ENCODE measurements at regions not wholly inside any gene's neighbourhood (a gene's known extent, or its start where the extent isn't known, plus 50 kb on each side); places are given as distances from the start of the nearest gene placed in this dataset.

DNA sequence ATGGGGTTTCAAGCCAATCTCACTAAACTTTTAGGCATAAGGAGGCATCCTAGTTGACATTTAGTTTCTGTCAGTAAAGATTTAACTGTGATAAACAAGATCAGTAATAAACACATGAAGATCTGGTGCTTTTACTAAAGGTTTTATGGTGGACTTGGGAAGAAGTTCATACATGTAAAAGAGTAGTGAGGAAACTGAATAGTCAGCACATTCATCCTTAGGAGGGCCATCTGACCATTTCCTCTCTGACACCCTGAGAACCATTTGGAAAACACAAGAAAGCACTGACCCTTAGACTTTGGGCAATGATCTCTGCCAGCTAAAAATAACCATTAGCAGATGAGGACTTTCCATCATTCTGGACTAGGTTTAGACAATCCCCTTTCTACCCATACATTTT, 1040.9 kb downstream of the AGBL1 start:
- no peak overlapping the region for H3K4me3 ChIP-seq (ENCODE audit: low read length)
- H3K27me3 ChIP-seq (ENCODE audit: insufficient read depth, low read length, poor library complexity), result no peaks in the 10 kb centered on the region
- H3K79me2 ChIP-seq (ENCODE audit: control insufficient read depth, insufficient read depth, low read length), result no peaks in the 10 kb centered on the region
- H4K5ac ChIP-seq (ENCODE audit: low read length), result no peak overlapping the region
- no peak overlapping the region for H2BK120ac ChIP-seq (ENCODE audit: low read depth, low read length)
- H2AK5ac ChIP-seq (ENCODE audit: low read length), result no peak overlapping the region
- no peak overlapping the region for H3K56ac ChIP-seq (ENCODE audit: low read length)
- no peak overlapping the region for H3K23ac ChIP-seq (ENCODE audit: low read length)
- no peak overlapping the region for H3K27ac ChIP-seq (ENCODE audit: low read depth, low read length)
- H3K4ac ChIP-seq (ENCODE audit: low read depth, low read length), result no peak overlapping the region
- no peaks in the 10 kb centered on the region for H3K79me1 ChIP-seq (ENCODE audit: low read length)
- H3K4me1 ChIP-seq (ENCODE audit: control insufficient read depth, low read depth, low read length), result no peaks in the 10 kb centered on the region
- no peak overlapping the region for H2BK5ac ChIP-seq (ENCODE audit: low read length)
- H3K18ac ChIP-seq (ENCODE audit: low read length), result no peak overlapping the region
- H4K8ac ChIP-seq (ENCODE audit: low read depth, low read length), result no peak overlapping the region
- H3K4me2 ChIP-seq (ENCODE audit: low read length), result no peak overlapping the region
- no peak overlapping the region for H2BK15ac ChIP-seq (replicated peaks; ENCODE audit: low read depth)
- no peaks in the 10 kb centered on the region for H3K36me3 ChIP-seq (ENCODE audit: control insufficient read depth, insufficient read depth, low read length)
- no peak for DNase-seq
- no peak overlapping the region for H3K9ac ChIP-seq (ENCODE audit: low read length)

- H3K4me2 ChIP-seq (ENCODE audit: low read length), result no peak overlapping the region
- H4K8ac ChIP-seq (ENCODE audit: low read depth, low read length), result no peak overlapping the region
- no peak overlapping the region for H3K4me3 ChIP-seq (ENCODE audit: low read length)
- no peaks in the 10 kb centered on the region for H3K27me3 ChIP-seq (ENCODE audit: insufficient read depth, low read length, poor library complexity)
- no peak overlapping the region for H2BK120ac ChIP-seq (ENCODE audit: low read depth, low read length)
- no peak overlapping the region for H2BK5ac ChIP-seq (ENCODE audit: low read length)
- WGBS (ENCODE audit: extremely low coverage, insufficient coverage, low lambda C conversion rate), result no CpG with 5 or more reads among the region's 4 CpGs
- no peak overlapping the region for H3K4ac ChIP-seq (ENCODE audit: low read depth, low read length)
- H2BK15ac ChIP-seq (replicated peaks; ENCODE audit: low read depth), result no peak overlapping the region
- no peaks in the 10 kb centered on the region for H3K36me3 ChIP-seq (ENCODE audit: control insufficient read depth, insufficient read depth, low read length)
- no peak overlapping the region for H3K18ac ChIP-seq (ENCODE audit: low read length)
- H3K27ac ChIP-seq (ENCODE audit: low read depth, low read length), result no peak overlapping the region
- H3K4me1 ChIP-seq (ENCODE audit: control insufficient read depth, low read depth, low read length), result no peaks in the 10 kb centered on the region
- H3K23ac ChIP-seq (ENCODE audit: low read length), result no peak overlapping the region
- H4K5ac ChIP-seq (ENCODE audit: low read length), result no peak overlapping the region
- H3K79me2 ChIP-seq (ENCODE audit: control insufficient read depth, insufficient read depth, low read length), result no peaks in the 10 kb centered on the region
- H2AK5ac ChIP-seq (ENCODE audit: low read length), result no peak overlapping the region
- H3K79me1 ChIP-seq (ENCODE audit: low read length), result no peaks in the 10 kb centered on the region
- no peak overlapping the region for H3K9ac ChIP-seq (ENCODE audit: low read length)
- no peak for DNase-seq
- no peak overlapping the region for H3K56ac ChIP-seq (ENCODE audit: low read length)
Observed at GRCh38 chr15:87118846-87119245, 1039.2 kb downstream of the AGBL1 start.

DNA sequence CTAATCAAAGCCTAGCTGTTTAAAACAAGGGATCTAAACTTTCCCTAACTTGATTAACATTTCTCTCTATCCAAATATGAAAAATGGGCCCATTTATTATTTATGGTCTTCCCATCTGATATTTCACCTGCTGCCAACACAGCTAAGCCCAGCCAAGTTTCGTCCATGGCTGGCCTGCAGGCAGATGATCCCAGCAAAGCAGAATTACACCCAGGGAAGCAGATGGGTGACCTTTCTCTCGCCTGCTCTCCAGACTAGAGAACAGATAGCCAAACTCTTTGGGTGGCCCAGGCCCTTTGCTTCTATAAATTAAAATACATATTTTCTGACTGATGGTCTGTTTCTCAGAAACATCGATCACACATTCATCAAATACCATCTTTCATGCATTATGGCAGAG, 1038.8 kb downstream of the AGBL1 start:
- Histone ChIP-seq H4K8ac (ENCODE audit: low read depth, low read length) (no peak overlapping the region), H3K9ac (ENCODE audit: low read length) (no peak overlapping the region), H3K27ac (ENCODE audit: low read depth, low read length) (no peak overlapping the region), H2BK15ac (replicated peaks; ENCODE audit: low read depth) (no peak overlapping the region), H3K4me1 (ENCODE audit: control insufficient read depth, low read depth, low read length) (no peaks in the 10 kb centered on the region), H3K18ac (ENCODE audit: low read length) (no peak overlapping the region), H2AK5ac (ENCODE audit: low read length) (no peak overlapping the region), H3K4me3 (ENCODE audit: low read length) (no peak overlapping the region), H3K4me2 (ENCODE audit: low read length) (no peak overlapping the region), H3K4ac (ENCODE audit: low read depth, low read length) (no peak overlapping the region), H3K27me3 (ENCODE audit: insufficient read depth, low read length, poor library complexity) (no peaks in the 10 kb centered on the region), H2BK120ac (ENCODE audit: low read depth, low read length) (no peak overlapping the region), H3K56ac (ENCODE audit: low read length) (no peak overlapping the region), H3K79me2 (ENCODE audit: control insufficient read depth, insufficient read depth, low read length) (no peaks in the 10 kb centered on the region), H3K79me1 (ENCODE audit: low read length) (no peaks in the 10 kb centered on the region), H3K23ac (ENCODE audit: low read length) (no peak overlapping the region), H2BK5ac (ENCODE audit: low read length) (no peak overlapping the region), H3K36me3 (ENCODE audit: control insufficient read depth, insufficient read depth, low read length) (no peaks in the 10 kb centered on the region), H4K5ac (ENCODE audit: low read length) (no peak overlapping the region)
- no CpG with 5 or more reads among the region's 3 CpGs for WGBS (ENCODE audit: extremely low coverage, insufficient coverage, low lambda C conversion rate)
- peak; percentile 10 for DNase-seq

- no peak overlapping the region for H3K4me2 ChIP-seq (ENCODE audit: low read length)
- WGBS (ENCODE audit: extremely low coverage, insufficient coverage, low lambda C conversion rate), result no CpG with 5 or more reads among the region's 1 CpG
- no peak overlapping the region for H4K8ac ChIP-seq (ENCODE audit: low read depth, low read length)
- H3K9ac ChIP-seq (ENCODE audit: low read length), result no peak overlapping the region
- no peak overlapping the region for H3K4me3 ChIP-seq (ENCODE audit: low read length)
- no peaks in the 10 kb centered on the region for H3K36me3 ChIP-seq (ENCODE audit: control insufficient read depth, insufficient read depth, low read length)
- no peaks in the 10 kb centered on the region for H3K79me2 ChIP-seq (ENCODE audit: control insufficient read depth, insufficient read depth, low read length)
- no peak overlapping the region for H4K5ac ChIP-seq (ENCODE audit: low read length)
- H3K27ac ChIP-seq (ENCODE audit: low read depth, low read length), result no peak overlapping the region
- H3K18ac ChIP-seq (ENCODE audit: low read length), result no peak overlapping the region
- no peaks in the 10 kb centered on the region for H3K27me3 ChIP-seq (ENCODE audit: insufficient read depth, low read length, poor library complexity)
- H3K23ac ChIP-seq (ENCODE audit: low read length), result no peak overlapping the region
- H2BK15ac ChIP-seq (replicated peaks; ENCODE audit: low read depth), result no peak overlapping the region
- H2AK5ac ChIP-seq (ENCODE audit: low read length), result no peak overlapping the region
- no peak overlapping the region for H2BK5ac ChIP-seq (ENCODE audit: low read length)
- DNase-seq, result no peak
- H3K79me1 ChIP-seq (ENCODE audit: low read length), result no peaks in the 10 kb centered on the region
- no peak overlapping the region for H3K4ac ChIP-seq (ENCODE audit: low read depth, low read length)
- no peak overlapping the region for H2BK120ac ChIP-seq (ENCODE audit: low read depth, low read length)
- H3K56ac ChIP-seq (ENCODE audit: low read length), result no peak overlapping the region
- H3K4me1 ChIP-seq (ENCODE audit: control insufficient read depth, low read depth, low read length), result no peaks in the 10 kb centered on the region
Observed at GRCh38 chr15:87115795-87116194, 1036.1 kb downstream of the AGBL1 start.

DNA sequence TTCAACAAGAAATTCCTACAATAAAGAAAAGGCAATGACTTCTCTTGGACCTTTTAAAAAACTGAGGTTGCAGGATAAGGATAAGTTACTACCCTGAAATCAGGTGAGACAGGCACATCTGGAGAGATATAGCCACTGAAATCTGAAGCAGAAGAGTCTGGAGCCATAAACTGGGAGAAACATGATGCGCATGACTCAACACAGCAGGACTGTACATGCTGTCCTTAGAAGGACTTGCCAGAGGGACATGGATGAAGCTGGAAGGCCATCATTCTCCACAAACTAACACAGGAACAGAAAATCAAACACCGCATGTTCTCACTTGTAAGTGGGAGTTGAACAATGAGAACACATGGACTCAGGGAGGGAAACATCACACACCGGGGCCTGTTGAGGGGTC, 1020.2 kb downstream of the AGBL1 start:
- H3K79me1 ChIP-seq (ENCODE audit: low read length), result no peaks in the 10 kb centered on the region
- H3K27ac ChIP-seq (ENCODE audit: low read depth, low read length), result no peak overlapping the region
- no peak overlapping the region for H3K9ac ChIP-seq (ENCODE audit: low read length)
- no peak overlapping the region for H2BK120ac ChIP-seq (ENCODE audit: low read depth, low read length)
- no peak overlapping the region for H3K4ac ChIP-seq (ENCODE audit: low read depth, low read length)
- no peak for DNase-seq
- H3K4me3 ChIP-seq (ENCODE audit: low read length), result no peak overlapping the region
- no peaks in the 10 kb centered on the region for H3K79me2 ChIP-seq (ENCODE audit: control insufficient read depth, insufficient read depth, low read length)
- H3K36me3 ChIP-seq (ENCODE audit: control insufficient read depth, insufficient read depth, low read length), result no peaks in the 10 kb centered on the region
- H4K8ac ChIP-seq (ENCODE audit: low read depth, low read length), result no peak overlapping the region
- H3K4me1 ChIP-seq (ENCODE audit: control insufficient read depth, low read depth, low read length), result no peaks in the 10 kb centered on the region
- H2AK5ac ChIP-seq (ENCODE audit: low read length), result no peak overlapping the region
- no peak overlapping the region for H2BK5ac ChIP-seq (ENCODE audit: low read length)
- H3K18ac ChIP-seq (ENCODE audit: low read length), result no peak overlapping the region
- H3K56ac ChIP-seq (ENCODE audit: low read length), result no peak overlapping the region
- no peak overlapping the region for H2BK15ac ChIP-seq (replicated peaks; ENCODE audit: low read depth)
- no peak overlapping the region for H3K4me2 ChIP-seq (ENCODE audit: low read length)
- WGBS (ENCODE audit: extremely low coverage, insufficient coverage, low lambda C conversion rate), result no CpG with 5 or more reads among the region's 3 CpGs
- H3K23ac ChIP-seq (ENCODE audit: low read length), result no peak overlapping the region
- H4K5ac ChIP-seq (ENCODE audit: low read length), result no peak overlapping the region
- no peaks in the 10 kb centered on the region for H3K27me3 ChIP-seq (ENCODE audit: insufficient read depth, low read length, poor library complexity)

- no CpG with 5 or more reads among the region's 2 CpGs for WGBS (ENCODE audit: extremely low coverage, insufficient coverage, low lambda C conversion rate)
- no peak overlapping the region for H3K4me2 ChIP-seq (ENCODE audit: low read length)
- H2BK5ac ChIP-seq (ENCODE audit: low read length), result no peak overlapping the region
- H4K8ac ChIP-seq (ENCODE audit: low read depth, low read length), result no peak overlapping the region
- H3K27ac ChIP-seq (ENCODE audit: low read depth, low read length), result no peak overlapping the region
- DNase-seq, result no peak
- H3K4me3 ChIP-seq (ENCODE audit: low read length), result no peak overlapping the region
- H3K4me1 ChIP-seq (ENCODE audit: control insufficient read depth, low read depth, low read length), result no peaks in the 10 kb centered on the region
- H3K9ac ChIP-seq (ENCODE audit: low read length), result no peak overlapping the region
- H2BK15ac ChIP-seq (replicated peaks; ENCODE audit: low read depth), result no peak overlapping the region
- H3K79me1 ChIP-seq (ENCODE audit: low read length), result no peaks in the 10 kb centered on the region
- H3K18ac ChIP-seq (ENCODE audit: low read length), result no peak overlapping the region
- no peaks in the 10 kb centered on the region for H3K79me2 ChIP-seq (ENCODE audit: control insufficient read depth, insufficient read depth, low read length)
- H4K5ac ChIP-seq (ENCODE audit: low read length), result no peak overlapping the region
- no peaks in the 10 kb centered on the region for H3K27me3 ChIP-seq (ENCODE audit: insufficient read depth, low read length, poor library complexity)
- H2AK5ac ChIP-seq (ENCODE audit: low read length), result no peak overlapping the region
- H3K56ac ChIP-seq (ENCODE audit: low read length), result no peak overlapping the region
- H3K4ac ChIP-seq (ENCODE audit: low read depth, low read length), result no peak overlapping the region
- no peak overlapping the region for H2BK120ac ChIP-seq (ENCODE audit: low read depth, low read length)
- no peaks in the 10 kb centered on the region for H3K36me3 ChIP-seq (ENCODE audit: control insufficient read depth, insufficient read depth, low read length)
- H3K23ac ChIP-seq (ENCODE audit: low read length), result no peak overlapping the region
Observed at GRCh38 chr15:87089551-87089950, 1009.9 kb downstream of the AGBL1 start.

All from mesendoderm (in vitro differentiated cells).